ENCODE measurements at regions not wholly inside any gene's neighbourhood (a gene's known extent, or its start where the extent isn't known, plus 50 kb on each side); places are given as distances from the start of the nearest gene placed in this dataset.

- CTCF ChIA-PET: no interaction called here
Observed at GRCh38 chr5:8590959-8591358, 722.0 kb downstream of the MTRR start.

GRCh38 chr5:8598356-8598755, 729.4 kb downstream of the MTRR start:
- H3K4me3 ChIP-seq (ENCODE audit: control insufficient read depth in 1 of 7, extremely low read depth in 1 of 7, insufficient read depth in 4 of 7, low read depth in 2 of 7, low read length in 6 of 7): no peak overlapping the region
- POLR2A ChIA-PET: no interaction called here
- no peaks in the 10 kb centered on the region for H3K4me1 ChIP-seq (ENCODE audit: control extremely low read depth in 1 of 4, control insufficient read depth in 4 of 4, insufficient read depth in 4 of 4, low read length in 3 of 4)
- CTCF ChIA-PET: interaction anchor here (1.0 kb wide), 1 partner anchor 44 kb away, joined by 3 read pairs; no protein-coding TSS in a partner anchor
- WGBS (ENCODE audit: insufficient coverage): 90% methylated on average over 2 of the region's 3 CpGs
- peaks cover 0 to 3% (median 0%) of the 10 kb centered on the region in 5 experiments for H3K27me3 ChIP-seq (replicated peaks in 2 of 5; ENCODE audit: control insufficient read depth in 4 of 5, insufficient read depth in 5 of 5, low read length in 4 of 5)
- H3K27ac ChIP-seq (ENCODE audit: insufficient read depth in 1 of 2, low read depth in 1 of 2, low read length in 2 of 2, poor library complexity in 1 of 2, severe bottlenecking in 2 of 2): no peak overlapping the region
- no peak for DNase-seq
- H3K9me3 ChIP-seq (ENCODE audit: control extremely low read depth in 1 of 5, control insufficient read depth in 4 of 5, insufficient read depth in 2 of 5, low read depth in 1 of 5, low read length in 4 of 5): no peaks in the 10 kb centered on the region
- H3K36me3 ChIP-seq (ENCODE audit: control insufficient read depth in 4 of 4, insufficient read depth in 4 of 4, low read length in 3 of 4): no peaks in the 10 kb centered on the region

More at GRCh38 chr5:8590959-8591358, 722.0 kb downstream of the MTRR start:
- DNase-seq: no peak
- Histone ChIP-seq H3K4me1 (ENCODE audit: control extremely low read depth in 1 of 4, control insufficient read depth in 4 of 4, insufficient read depth in 4 of 4, low read length in 3 of 4) (no peaks in the 10 kb centered on the region), H3K36me3 (ENCODE audit: control insufficient read depth in 4 of 4, insufficient read depth in 4 of 4, low read length in 3 of 4) (no peaks in the 10 kb centered on the region), H3K4me3 (ENCODE audit: control insufficient read depth in 1 of 7, extremely low read depth in 1 of 7, insufficient read depth in 4 of 7, low read depth in 2 of 7, low read length in 6 of 7) (no peak overlapping the region), H3K27me3 (replicated peaks in 2 of 5; ENCODE audit: control insufficient read depth in 4 of 5, insufficient read depth in 5 of 5, low read length in 4 of 5) (no peaks in the 10 kb centered on the region), H3K27ac (ENCODE audit: insufficient read depth in 1 of 2, low read depth in 1 of 2, low read length in 2 of 2, poor library complexity in 1 of 2, severe bottlenecking in 2 of 2) (no peak overlapping the region), H3K9me3 (ENCODE audit: control extremely low read depth in 1 of 5, control insufficient read depth in 4 of 5, insufficient read depth in 2 of 5, low read depth in 1 of 5, low read length in 4 of 5) (no peaks in the 10 kb centered on the region)
- no CpG with 5 or more reads among the region's 1 CpG for WGBS (ENCODE audit: insufficient coverage)
- POLR2A ChIA-PET: no interaction called here

- Histone ChIP-seq H3K4me3 (ENCODE audit: control insufficient read depth in 1 of 7, extremely low read depth in 1 of 7, insufficient read depth in 4 of 7, low read depth in 2 of 7, low read length in 6 of 7) (no peak overlapping the region), H3K4me1 (ENCODE audit: control extremely low read depth in 1 of 4, control insufficient read depth in 4 of 4, insufficient read depth in 4 of 4, low read length in 3 of 4) (no peaks in the 10 kb centered on the region), H3K9me3 (ENCODE audit: control extremely low read depth in 1 of 5, control insufficient read depth in 4 of 5, insufficient read depth in 2 of 5, low read depth in 1 of 5, low read length in 4 of 5) (no peaks in the 10 kb centered on the region), H3K36me3 (ENCODE audit: control insufficient read depth in 4 of 4, insufficient read depth in 4 of 4, low read length in 3 of 4) (no peaks in the 10 kb centered on the region), H3K27ac (ENCODE audit: insufficient read depth in 1 of 2, low read depth in 1 of 2, low read length in 2 of 2, poor library complexity in 1 of 2, severe bottlenecking in 2 of 2) (no peak overlapping the region), H3K27me3 (replicated peaks in 2 of 5; ENCODE audit: control insufficient read depth in 4 of 5, insufficient read depth in 5 of 5, low read length in 4 of 5) (peaks cover 0 to 3% (median 0%) of the 10 kb centered on the region in 5 experiments)
- 92% methylated on average over 2 of the region's 2 CpGs for WGBS (ENCODE audit: insufficient coverage)
- POLR2A ChIA-PET: no interaction called here
- DNase-seq: no peak
- CTCF ChIA-PET: no interaction called here
Observed at GRCh38 chr5:8598996-8599395, 730.0 kb downstream of the MTRR start.

GRCh38 chr5:8600843-8601242, 731.9 kb downstream of the MTRR start:
- H3K36me3 ChIP-seq (ENCODE audit: control insufficient read depth in 4 of 4, insufficient read depth in 4 of 4, low read length in 3 of 4): no peaks in the 10 kb centered on the region
- H3K27ac ChIP-seq (ENCODE audit: insufficient read depth in 1 of 2, low read depth in 1 of 2, low read length in 2 of 2, poor library complexity in 1 of 2, severe bottlenecking in 2 of 2): no peak overlapping the region
- no peak overlapping the region for H3K4me3 ChIP-seq (ENCODE audit: control insufficient read depth in 1 of 7, extremely low read depth in 1 of 7, insufficient read depth in 4 of 7, low read depth in 2 of 7, low read length in 6 of 7)
- H3K9me3 ChIP-seq (ENCODE audit: control extremely low read depth in 1 of 5, control insufficient read depth in 4 of 5, insufficient read depth in 2 of 5, low read depth in 1 of 5, low read length in 4 of 5): no peaks in the 10 kb centered on the region
- ChIA-PET POLR2A (no interaction called here), CTCF (no interaction called here)
- DNase-seq: no peak
- no peaks in the 10 kb centered on the region for H3K4me1 ChIP-seq (ENCODE audit: control extremely low read depth in 1 of 4, control insufficient read depth in 4 of 4, insufficient read depth in 4 of 4, low read length in 3 of 4)
- peaks cover 0 to 3% (median 0%) of the 10 kb centered on the region in 5 experiments for H3K27me3 ChIP-seq (replicated peaks in 2 of 5; ENCODE audit: control insufficient read depth in 4 of 5, insufficient read depth in 5 of 5, low read length in 4 of 5)

GRCh38 chr5:8601831-8602354, 732.9 kb downstream of the MTRR start:
- CTCF ChIA-PET: no interaction called here
- H3K4me3 ChIP-seq (ENCODE audit: control insufficient read depth in 1 of 7, extremely low read depth in 1 of 7, insufficient read depth in 4 of 7, low read depth in 2 of 7, low read length in 6 of 7): no peak overlapping the region
- no peak overlapping the region for H3K27ac ChIP-seq (ENCODE audit: insufficient read depth in 1 of 2, low read depth in 1 of 2, low read length in 2 of 2, poor library complexity in 1 of 2, severe bottlenecking in 2 of 2)
- peaks cover 0 to 3% (median 0%) of the 10 kb centered on the region in 5 experiments for H3K27me3 ChIP-seq (replicated peaks in 2 of 5; ENCODE audit: control insufficient read depth in 4 of 5, insufficient read depth in 5 of 5, low read length in 4 of 5)
- POLR2A ChIA-PET: no interaction called here
- H3K9me3 ChIP-seq (ENCODE audit: control extremely low read depth in 1 of 5, control insufficient read depth in 4 of 5, insufficient read depth in 2 of 5, low read depth in 1 of 5, low read length in 4 of 5): no peaks in the 10 kb centered on the region
- H3K36me3 ChIP-seq (ENCODE audit: control insufficient read depth in 4 of 4, insufficient read depth in 4 of 4, low read length in 3 of 4): no peaks in the 10 kb centered on the region
- WGBS (ENCODE audit: insufficient coverage): 95% methylated on average over 8 of the region's 8 CpGs
- no peaks in the 10 kb centered on the region for H3K4me1 ChIP-seq (ENCODE audit: control extremely low read depth in 1 of 4, control insufficient read depth in 4 of 4, insufficient read depth in 4 of 4, low read length in 3 of 4)
- no peak for DNase-seq

- DNase-seq: no peak
- Histone ChIP-seq H3K36me3 (ENCODE audit: control insufficient read depth in 4 of 4, insufficient read depth in 4 of 4, low read length in 3 of 4) (no peaks in the 10 kb centered on the region), H3K4me1 (ENCODE audit: control extremely low read depth in 1 of 4, control insufficient read depth in 4 of 4, insufficient read depth in 4 of 4, low read length in 3 of 4) (no peaks in the 10 kb centered on the region), H3K27ac (ENCODE audit: insufficient read depth in 1 of 2, low read depth in 1 of 2, low read length in 2 of 2, poor library complexity in 1 of 2, severe bottlenecking in 2 of 2) (no peak overlapping the region), H3K4me3 (ENCODE audit: control insufficient read depth in 1 of 7, extremely low read depth in 1 of 7, insufficient read depth in 4 of 7, low read depth in 2 of 7, low read length in 6 of 7) (no peak overlapping the region), H3K9me3 (ENCODE audit: control extremely low read depth in 1 of 5, control insufficient read depth in 4 of 5, insufficient read depth in 2 of 5, low read depth in 1 of 5, low read length in 4 of 5) (no peaks in the 10 kb centered on the region), H3K27me3 (replicated peaks in 2 of 5; ENCODE audit: control insufficient read depth in 4 of 5, insufficient read depth in 5 of 5, low read length in 4 of 5) (peaks cover 0 to 3% (median 0%) of the 10 kb centered on the region in 5 experiments)
- ChIA-PET POLR2A (no interaction called here), CTCF (no interaction called here)
Observed at GRCh38 chr5:8606231-8606630, 737.3 kb downstream of the MTRR start.

- H3K27ac ChIP-seq (ENCODE audit: insufficient read depth in 1 of 2, low read depth in 1 of 2, low read length in 2 of 2, poor library complexity in 1 of 2, severe bottlenecking in 2 of 2): no peak overlapping the region
- WGBS (ENCODE audit: insufficient coverage): 88% methylated on average over 3 of the region's 3 CpGs
- ChIA-PET CTCF (no interaction called here), POLR2A (no interaction called here)
- H3K36me3 ChIP-seq (ENCODE audit: control insufficient read depth in 4 of 4, insufficient read depth in 4 of 4, low read length in 3 of 4): no peaks in the 10 kb centered on the region
- no peak overlapping the region for H3K4me3 ChIP-seq (ENCODE audit: control insufficient read depth in 1 of 7, extremely low read depth in 1 of 7, insufficient read depth in 4 of 7, low read depth in 2 of 7, low read length in 6 of 7)
- no peaks in the 10 kb centered on the region for H3K9me3 ChIP-seq (ENCODE audit: control extremely low read depth in 1 of 5, control insufficient read depth in 4 of 5, insufficient read depth in 2 of 5, low read depth in 1 of 5, low read length in 4 of 5)
- DNase-seq: no peak
- H3K27me3 ChIP-seq (replicated peaks in 2 of 5; ENCODE audit: control insufficient read depth in 4 of 5, insufficient read depth in 5 of 5, low read length in 4 of 5): no peaks in the 10 kb centered on the region
- H3K4me1 ChIP-seq (ENCODE audit: control extremely low read depth in 1 of 4, control insufficient read depth in 4 of 4, insufficient read depth in 4 of 4, low read length in 3 of 4): no peaks in the 10 kb centered on the region
Observed at GRCh38 chr5:8611067-8611466, 742.1 kb downstream of the MTRR start.
